Stimulated activated CD4-positive, alpha-beta T cell treated with anti-CD3 and anti-CD28 coated beads, Interleukin-4, amount 100 ng/mL, for 24 hours (primary cell): ENCODE measurements at regions not wholly inside any gene's neighbourhood (a gene's known extent, or its start where the extent isn't known, plus 50 kb on each side); places are given as distances from the start of the nearest gene placed in this dataset.

Experiments used
- DNase-seq: peaks from one replicate; pipeline ENCODE4 v3.0.0-alpha.2; 2020

DNA sequence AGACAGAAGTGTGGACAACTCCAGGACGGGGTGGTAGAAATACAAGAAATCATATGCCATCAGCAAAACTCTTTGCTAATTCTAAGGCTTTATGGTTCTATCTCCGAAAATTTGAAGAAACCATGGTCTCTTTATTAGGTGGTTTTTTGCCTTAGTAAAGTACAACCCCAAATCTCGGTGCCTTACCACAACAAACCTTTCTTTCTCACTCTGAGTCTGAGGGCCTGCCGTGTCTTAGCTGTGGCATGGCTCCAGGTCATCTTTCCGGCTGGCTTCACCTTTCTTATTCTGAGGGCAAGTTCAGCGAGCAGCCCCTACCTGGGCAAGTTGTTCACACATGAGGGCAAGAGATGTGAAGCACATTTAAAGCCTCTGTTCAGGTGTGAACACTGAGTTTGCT lies 280.6 kb downstream of the TTLL7 start:
- DNase-seq = no peak

DNA sequence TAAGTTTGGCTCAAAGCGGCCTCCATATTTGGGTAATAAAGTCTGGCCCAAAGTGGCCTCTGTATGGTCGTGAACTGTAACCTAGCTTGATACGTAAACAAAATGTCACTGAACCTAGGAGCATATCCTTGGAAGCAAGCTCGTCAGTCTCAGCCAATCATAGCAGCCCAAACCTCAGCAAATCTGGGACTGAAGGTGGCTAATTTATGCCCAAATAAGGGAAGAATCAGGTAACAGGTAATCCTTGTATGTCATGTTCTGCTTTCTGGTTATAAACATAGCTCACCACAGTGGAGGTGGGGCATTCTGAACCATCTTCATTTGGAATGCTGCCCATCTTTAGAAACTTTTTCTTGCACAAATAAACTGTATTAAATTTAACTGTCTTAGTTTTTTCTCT lies 281.1 kb downstream of the TTLL7 start:
- DNase-seq = no peak

DNA sequence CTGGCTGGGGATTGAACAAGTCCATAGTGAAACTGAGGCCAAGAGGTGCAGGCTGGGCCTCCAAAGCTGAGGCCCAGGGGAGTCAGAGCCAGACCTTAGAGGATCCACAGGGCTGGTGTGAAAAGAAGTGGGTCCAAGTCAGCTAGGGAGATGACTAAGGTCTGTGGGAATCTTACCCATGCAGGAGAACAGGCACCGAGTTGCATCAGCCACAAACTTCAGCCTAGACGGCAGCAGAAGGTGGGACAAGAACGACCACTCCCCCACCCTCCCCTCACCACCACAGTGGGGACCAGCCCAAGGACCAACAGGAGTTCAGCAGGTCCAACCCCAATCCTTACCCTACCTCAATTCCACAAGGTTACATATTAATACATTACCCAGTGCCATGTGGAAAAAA lies 282.3 kb downstream of the TTLL7 start:
- no peak for DNase-seq

DNA sequence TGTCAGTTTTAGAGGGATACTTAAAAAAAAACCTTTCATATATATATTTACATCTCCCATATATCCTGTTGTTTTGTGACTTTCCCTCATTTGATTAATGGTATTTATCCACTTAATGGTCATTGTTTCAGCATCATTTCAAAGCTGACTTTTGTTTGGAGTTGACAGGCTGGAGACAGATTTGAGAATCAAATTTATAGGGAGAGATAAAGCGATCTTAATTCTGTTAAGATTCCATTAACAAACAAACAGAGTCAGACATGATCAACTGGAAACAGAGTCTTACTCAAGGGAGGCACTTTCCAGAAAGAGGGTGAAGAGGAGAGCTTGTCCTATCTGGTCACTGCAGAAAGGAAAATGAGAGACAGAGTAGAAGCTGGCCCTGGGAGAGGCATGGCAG lies 283.4 kb downstream of the TTLL7 start:
- DNase-seq = no peak

DNA sequence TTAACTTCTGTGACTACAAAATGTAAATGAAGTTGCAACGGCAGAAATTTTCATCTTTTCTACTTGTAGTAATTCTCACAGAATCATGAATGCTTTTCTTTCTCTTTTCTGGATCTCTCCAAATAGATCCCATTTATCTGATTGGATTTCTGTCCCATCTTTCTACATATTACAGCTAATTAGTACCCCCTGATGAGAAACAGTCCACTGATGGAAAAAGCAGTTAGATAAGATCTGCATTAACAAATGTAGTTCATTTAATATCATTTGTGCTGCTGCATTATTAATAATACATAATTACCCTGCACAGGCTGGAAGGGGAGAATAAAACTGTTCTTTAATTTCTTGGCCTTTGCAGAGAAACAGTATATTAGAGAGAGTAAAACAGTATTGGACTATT lies 289.3 kb downstream of the TTLL7 start:
- no peak for DNase-seq

DNA sequence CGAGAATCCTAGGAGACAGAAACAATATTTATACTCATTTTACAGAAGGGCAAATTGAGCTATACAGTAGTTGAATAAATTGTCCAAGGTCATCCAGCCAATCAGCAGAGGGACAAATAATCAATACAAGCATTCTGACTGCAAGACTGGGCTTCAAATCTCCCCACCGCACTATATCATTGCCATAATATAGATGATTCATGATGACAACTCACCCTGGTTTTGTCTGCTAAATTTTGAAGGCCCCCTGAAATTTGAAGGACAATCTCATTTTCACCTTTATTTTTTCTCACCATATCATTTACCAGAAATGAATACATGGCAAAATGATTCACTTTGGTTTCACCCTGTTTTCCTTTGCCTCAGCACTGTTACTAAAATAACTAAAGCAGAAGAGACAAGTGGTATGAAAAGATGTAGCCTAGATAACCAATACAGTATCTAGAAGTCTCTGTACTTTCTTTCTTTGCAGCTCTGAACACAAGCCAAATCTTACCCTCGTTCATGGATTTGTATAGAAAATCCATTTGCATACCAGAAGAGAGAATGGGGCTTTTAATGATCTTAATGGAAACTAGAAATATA lies 292.5 kb downstream of the TTLL7 start:
- DNase-seq = no peak

DNA sequence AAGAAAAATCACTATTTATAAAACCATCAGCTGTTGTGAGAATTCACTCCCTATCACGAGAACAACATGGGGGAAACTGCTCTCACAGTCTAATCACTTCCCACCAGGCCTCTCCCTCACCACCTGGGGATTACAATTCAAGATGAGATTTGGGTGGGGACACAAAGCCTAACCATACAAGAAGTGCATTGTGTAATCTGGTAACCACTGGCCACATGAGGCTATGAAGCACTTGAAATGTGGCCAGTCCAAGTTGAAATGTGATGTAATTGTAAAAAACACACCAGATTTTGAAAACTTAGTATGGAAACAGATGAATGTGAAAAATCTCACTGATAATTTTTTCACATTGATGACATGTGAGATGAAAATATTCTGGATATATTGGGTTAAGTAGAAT lies 293.8 kb downstream of the TTLL7 start:
- no peak for DNase-seq

DNA sequence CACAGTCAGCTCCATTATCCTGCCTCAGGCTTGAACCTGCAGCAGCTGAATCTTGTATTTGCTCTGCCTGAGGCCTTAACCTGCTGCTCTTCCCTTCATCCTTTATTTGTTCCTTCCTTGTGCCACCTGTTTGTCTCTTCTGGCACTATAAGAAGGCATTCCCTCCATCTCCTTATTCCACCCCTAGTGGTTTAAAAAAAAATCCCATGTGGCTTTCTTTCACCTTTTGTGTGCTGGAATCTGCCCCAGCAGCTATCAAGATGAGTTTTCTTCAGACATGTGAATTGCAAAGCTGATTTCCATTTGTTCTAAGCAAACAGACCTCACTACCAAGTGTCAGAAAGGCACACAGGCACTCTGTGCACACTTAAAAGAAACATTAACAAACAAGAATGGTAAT lies 294.6 kb downstream of the TTLL7 start:
- DNase-seq = no peak

DNA sequence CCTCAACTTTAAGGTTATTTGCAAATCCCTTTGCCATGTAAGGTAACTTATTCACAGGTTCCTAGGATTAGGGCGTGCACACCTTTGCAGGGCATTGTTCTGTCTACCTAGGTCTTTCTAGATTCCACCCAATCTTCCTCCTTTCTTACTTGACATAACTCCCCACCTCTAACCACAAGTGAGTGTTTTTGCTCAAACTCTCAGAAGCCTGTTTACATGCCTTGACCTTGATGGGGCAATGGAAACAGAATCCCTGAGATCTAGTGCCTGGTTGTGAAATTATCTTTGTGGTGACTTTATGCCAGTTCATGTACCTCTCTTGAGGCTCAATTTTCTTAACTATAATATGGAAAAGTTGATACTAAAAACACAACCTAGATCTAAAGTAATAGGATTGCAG lies 296.6 kb downstream of the TTLL7 start:
- DNase-seq = no peak

DNA sequence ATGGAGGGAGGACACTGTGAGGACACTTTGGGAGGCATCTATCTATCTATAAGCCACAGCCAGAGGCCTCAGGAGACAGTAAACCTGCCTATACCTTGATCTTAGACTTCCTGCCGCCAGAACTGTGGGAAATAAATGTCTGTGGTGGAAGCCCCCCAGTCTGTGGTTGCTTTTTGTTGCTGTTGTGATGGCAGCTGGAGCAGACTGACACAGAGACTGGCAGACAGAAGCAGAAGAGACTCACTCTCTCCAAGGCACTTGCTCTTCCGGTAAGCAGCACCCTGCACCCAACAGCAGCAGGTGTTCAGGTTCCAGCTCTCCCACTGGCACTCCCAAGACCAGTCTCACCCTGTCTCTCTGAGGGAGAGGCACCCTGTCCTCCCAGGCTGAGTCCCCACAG lies 297.6 kb downstream of the TTLL7 start:
- DNase-seq = no peak

DNA sequence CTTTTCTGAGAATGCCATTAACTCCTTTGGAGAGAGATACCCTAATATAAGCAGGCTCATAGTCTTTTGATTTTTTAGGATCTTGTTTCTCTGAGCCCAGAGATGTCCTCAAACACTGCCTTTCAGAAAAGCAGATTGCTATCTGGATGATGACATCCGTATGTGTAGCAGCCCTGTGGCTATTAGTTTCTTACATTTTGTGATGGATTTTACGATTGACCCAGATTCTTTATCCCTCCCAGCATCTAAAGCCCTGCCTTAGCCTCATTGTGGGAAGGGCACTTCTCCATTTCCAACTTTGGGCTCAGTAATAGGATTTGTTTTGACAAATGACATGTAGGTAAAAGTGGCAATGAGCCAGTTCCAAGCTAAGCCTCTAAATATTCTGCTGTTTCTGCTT lies 300.3 kb downstream of the TTLL7 start:
- DNase-seq = no peak

DNA sequence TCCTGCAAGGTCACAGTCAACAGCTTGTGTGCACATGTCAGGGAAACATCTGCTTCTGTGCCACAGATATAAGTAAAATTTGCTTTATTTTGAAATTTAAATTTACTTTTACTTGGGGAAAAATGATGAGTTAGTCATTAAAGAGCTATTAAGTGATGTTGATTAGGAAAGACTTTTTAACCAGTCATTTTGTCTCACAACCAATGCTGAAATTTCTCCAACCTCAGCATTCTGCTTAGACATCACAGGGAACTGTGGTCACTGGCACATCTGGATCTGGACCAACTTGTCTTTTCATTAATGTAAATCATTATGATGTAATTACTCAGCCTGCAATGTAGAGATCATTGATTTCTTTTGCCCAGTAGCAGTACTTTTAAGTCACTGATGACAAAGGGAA lies 301.0 kb downstream of the TTLL7 start:
- DNase-seq = no peak

DNA sequence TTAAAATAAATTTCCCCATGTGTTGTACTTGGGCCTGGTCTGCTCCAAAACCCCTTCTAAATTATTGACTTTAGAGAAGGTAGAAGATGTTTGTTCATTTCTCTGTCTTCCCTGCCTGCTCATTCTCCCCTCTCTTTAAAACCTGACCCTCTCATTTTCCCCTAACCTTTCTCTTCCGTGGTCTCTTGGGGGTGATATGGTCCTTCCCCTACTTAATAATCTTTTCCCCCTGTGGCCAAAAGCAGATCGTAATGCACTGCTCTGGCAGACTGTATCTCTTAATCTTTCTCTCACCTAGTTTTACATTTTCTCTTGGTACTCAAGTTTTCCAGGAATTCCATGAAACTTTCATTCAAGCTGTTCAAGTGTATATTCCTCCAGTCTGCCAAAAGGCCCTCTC lies 301.7 kb downstream of the TTLL7 start:
- no peak for DNase-seq

DNA sequence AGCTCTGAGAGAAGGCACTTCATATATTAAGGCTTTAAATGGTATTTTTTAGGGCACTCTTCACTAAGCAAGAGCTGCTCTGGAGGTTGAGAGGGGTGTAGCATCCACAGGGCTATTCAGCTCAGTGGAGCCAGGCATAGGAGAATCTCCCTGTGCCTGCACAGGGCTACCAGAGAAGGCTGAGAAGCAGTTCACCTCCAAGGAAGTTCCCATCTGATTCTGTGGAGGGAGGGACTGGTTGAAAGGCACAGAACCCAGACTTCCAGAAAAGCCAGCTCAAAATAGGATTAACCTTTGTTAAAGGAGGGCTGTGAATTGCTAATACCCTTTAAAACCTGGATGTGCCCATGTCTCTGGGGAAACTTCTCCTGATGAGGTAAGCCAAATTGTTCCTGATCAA lies 304.5 kb downstream of the TTLL7 start:
- DNase-seq = no peak

DNA sequence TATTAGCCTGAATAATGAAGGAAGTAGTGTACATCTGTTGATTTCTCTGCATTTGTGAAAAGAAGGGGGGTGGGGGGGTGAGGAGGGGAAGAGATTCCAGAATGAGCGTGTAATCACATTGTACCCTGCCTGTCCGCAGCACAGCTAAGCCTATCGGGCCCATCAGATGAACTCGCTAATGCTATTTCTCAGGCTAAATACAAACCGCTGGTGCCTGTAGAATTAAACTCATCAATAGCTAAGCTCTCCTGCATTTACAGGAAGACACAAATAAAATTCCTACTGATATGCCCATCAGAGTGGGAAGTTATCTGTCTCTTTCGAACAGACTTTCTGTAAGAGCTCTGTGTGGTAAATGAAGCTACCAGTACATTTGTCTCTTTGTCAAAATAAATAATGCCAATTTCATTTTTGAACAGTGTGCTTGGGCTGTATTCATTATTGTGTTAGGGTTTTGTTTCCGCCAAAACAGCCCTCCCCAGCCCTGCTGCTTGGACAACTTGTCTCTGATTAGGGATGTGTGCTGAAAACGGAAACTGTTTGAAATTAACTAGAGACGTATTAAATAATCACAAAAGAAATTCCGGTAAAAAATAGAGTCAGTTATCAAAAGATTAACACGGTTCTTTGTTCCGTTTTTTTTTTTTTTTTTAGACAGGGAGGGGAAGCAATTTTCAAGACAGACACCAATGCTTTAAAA lies 305.4 kb downstream of the TTLL7 start:
- no peak for DNase-seq

DNA sequence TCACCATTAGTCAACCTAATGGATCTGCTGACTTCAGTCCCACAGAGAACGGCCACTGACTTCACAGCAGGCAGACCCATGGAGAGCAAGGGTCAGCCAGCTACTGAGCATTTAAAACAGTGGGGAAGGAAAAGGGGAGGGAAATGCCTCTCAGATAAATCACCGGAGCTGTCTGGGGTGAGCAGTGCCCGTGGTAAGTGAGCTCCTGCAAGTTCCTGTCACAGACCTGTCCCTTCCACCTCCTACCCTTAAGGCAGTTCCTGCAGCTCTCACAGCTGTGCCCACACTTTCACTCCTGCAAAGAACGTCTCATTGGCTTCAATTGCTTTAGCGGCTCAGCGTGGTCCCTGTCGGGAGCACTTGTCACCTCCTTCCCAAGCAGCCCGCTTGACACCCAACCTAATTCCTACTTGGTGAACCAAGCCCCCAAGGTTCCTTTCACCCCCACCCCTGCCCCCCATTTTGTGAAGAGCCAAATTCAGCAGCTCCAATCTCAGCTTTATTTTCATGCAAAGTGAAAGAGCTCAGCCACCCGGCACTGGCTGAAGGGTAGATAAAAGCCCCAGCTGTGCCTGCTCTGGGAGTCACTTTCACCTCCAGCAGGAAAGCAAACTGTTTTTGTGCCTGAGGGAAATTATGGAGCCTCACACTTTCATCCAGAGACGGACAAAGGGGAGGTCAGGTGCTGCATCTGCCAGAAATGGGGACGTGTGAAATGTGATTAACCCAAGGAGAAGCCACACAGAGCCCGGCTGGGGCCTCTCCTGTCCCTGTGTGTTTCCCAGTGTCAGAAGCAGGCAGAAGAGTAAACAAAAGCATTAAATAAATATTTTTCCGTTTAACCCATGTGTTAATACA lies 306.2 kb downstream of the TTLL7 start:
- DNase-seq = peak; percentile 4

DNA sequence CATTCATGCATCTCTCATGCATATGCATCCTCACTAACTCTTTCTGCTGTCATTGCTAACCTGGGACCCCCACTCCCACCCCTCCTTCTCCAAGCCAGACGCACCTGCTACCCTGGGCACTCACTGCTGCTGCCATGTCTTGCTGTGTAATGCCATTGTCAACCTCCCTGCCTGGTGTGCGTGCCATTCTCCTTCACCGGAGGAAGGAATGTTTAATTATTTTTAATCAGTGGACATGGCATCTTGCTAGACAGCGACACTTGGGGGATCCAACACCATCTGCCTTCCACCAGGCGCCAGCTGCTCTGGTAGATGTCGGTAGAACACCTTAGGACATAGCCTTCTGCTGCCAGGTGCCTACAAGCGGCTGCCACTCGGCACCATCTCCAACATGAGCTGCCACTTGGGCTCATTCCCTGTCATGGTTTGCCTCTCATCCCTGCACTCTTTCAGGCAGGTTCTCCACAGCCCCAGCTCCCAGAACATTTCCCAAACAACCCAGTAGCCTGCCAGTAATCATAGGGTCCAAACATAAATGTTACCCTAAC lies 306.9 kb downstream of the TTLL7 start:
- DNase-seq = no peak

DNA sequence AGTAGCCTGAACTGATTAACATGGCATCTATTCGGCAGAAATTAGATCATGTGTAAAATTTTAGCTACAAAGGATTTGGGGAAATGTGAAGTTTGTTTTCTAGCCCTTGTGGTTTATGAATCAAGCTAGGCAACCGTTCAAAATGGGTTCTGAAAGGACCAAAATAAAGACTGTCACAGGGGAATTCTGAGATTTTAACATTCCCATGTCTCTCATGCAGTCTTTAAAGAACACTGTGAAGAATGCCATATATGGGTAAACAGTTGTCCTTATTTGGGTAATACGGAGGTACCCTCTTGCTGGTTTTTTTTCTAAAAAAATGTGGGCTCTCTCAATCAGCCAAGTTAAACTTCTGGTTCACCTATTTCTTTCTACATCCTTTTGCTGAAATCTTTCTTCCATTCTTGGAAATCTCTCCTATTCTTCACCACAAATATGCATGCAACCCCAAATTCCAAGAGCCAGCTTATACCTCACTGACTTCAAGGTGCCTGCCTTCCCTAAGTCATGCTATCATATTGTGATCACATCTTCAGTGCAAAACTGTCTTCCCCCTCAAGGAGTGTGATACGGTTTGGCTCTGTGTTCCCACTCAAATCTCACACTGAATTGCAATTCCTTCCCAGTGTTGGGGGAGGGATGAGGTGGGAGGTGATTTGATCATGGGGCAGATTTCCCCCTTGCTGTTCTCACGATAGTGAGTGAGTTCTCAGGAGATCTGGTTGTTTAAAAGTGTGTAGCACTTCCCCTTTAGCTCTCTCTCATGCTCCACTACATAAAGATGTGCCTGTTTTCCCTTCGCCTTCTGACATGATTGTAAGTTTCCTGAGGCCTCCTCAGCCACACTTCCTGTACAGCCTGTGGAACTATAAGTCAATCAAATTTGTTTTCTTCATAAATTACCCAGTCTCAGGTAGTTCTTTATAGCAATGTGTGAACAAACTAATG lies 308.7 kb downstream of the TTLL7 start:
- DNase-seq = no peak

DNA sequence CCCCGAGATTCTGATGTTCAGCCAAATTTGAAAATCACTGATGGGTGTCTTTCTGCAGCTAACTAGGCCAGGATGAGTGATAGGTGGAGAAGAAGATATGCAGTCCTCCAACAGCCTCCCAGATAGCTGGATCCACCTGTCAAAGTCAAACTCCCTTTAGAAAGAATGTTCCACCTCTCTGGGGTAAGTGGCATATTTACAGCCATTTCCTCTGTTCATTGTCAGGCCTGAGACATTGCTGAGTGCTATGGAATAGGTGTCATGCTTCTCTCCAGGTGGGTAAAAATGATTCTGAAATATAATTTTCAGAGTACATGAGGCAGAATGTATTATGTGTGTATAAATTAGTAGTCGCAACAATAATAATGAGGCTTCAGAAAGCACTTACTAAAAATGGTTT lies 316.8 kb downstream of the TTLL7 start:
- no peak for DNase-seq

DNA sequence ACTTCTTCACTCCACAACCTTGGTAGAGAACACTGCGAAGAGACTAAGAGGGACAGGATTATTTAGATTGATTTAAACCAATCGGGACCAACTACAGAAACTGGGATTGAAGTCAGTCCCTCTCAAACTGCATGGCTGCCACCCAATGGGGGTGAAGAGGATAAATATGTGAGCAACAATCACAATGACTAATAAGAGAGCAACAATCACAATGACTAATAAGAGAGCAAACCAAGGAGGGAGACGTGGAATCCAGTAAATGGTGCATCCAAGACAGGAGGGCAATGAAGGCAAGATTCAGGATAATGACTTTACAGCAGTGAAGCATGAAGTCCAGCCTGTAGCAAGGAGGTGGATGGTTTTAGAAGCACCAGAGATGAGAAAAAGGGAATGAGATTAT lies 322.8 kb downstream of the TTLL7 start:
- DNase-seq = no peak

DNA sequence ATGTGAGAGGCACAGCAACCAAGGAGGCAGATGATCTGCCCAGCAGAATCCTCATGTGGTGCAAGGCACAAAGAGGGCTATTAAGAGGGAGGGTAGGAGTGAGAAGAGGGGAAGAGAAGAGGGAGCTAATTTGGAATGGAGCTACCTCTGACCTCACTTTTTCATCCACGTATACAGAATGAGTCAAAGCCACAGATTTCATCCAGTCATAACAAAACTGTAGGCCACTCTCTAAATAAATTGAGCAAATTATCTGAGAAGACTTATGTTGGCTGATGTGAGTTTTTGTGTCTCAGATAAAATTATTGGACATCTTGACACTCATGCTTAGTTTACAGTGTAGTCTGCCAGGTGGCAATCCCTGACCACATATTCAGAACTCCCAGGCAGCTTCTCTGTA lies 325.6 kb downstream of the TTLL7 start:
- no peak for DNase-seq

DNA sequence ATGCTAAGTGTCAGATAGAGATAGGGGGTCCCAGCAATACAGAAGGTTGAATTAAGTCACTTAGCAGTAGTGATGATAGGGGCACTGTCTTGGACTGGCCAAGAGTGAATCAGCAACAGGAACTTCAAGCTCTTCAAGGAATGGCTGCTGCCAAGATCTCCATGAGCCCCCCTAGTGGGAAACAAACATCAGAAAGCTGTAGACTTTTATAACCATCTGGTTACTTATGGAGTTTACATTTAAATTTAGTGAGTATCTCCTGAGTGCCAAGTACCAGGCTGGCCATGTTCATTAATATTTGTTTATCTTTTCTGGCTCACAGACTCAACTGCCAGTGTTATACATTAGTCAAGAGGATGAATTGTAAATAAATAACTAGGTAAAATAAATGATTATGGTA lies 327.3 kb downstream of the TTLL7 start:
- DNase-seq = no peak
